H9 (cell line): ENCODE measurements at regions not wholly inside any gene's neighbourhood (a gene's known extent, or its start where the extent isn't known, plus 50 kb on each side); places are given as distances from the start of the nearest gene placed in this dataset.

Source experiments
- DNase-seq: peaks from one replicate; pipeline ENCODE4 v3.0.0-alpha.2; 2017
- H2AFZ ChIP-seq: one replicate; pipeline ENCODE4 v1.6.1; 2013; ENCODE audit warnings: mild to moderate bottlenecking, low read length, control low read depth, moderate library complexity
- H2AK5ac ChIP-seq: 2 replicates; pipeline ENCODE4 v1.6.1; 2013; ENCODE audit warnings: low read length, control low read depth, mixed read lengths; ENCODE audit not compliant: insufficient read length
- H2BK120ac ChIP-seq: one replicate; pipeline ENCODE4 v1.6.1; 2013; ENCODE audit warnings: low read depth, mild to moderate bottlenecking, low read length, control low read depth, inconsistent platforms; ENCODE audit not compliant: poor library complexity, severe bottlenecking
- H2BK12ac ChIP-seq: 2 replicates; pipeline ENCODE4 v1.6.1; 2013; ENCODE audit warnings: low read length, control low read depth, mixed read lengths, low read depth; ENCODE audit not compliant: insufficient read length
- H2BK15ac ChIP-seq: 2 replicates; pipeline ENCODE4 v1.6.1; 2013; ENCODE audit warnings: low read depth, low read length, control low read depth
- H2BK20ac ChIP-seq: one replicate; pipeline ENCODE4 v1.6.1; 2013; ENCODE audit warnings: low read depth, mild to moderate bottlenecking, low read length, control low read depth, inconsistent platforms; ENCODE audit not compliant: poor library complexity, severe bottlenecking
- H2BK5ac ChIP-seq: 2 replicates; pipeline ENCODE4 v1.6.1; 2013; ENCODE audit warnings: low read length, control low read depth, mixed read lengths; ENCODE audit not compliant: insufficient read length
- H3K14ac ChIP-seq: 2 replicates; pipeline ENCODE4 v1.6.1; 2013; ENCODE audit warnings: low read length, control low read depth; ENCODE audit not compliant: insufficient read depth
- H3K18ac ChIP-seq: 2 replicates; pipeline ENCODE4 v1.6.1; 2013; ENCODE audit warnings: low read depth, mild to moderate bottlenecking, mixed read lengths, low read length, control low read depth; ENCODE audit not compliant: insufficient read length
- H3K23ac ChIP-seq: 2 replicates; pipeline ENCODE4 v1.6.1; 2013; ENCODE audit warnings: low read length, control low read depth, mixed read lengths, low read depth; ENCODE audit not compliant: insufficient read length
- H3K23me2 ChIP-seq: 2 replicates; pipeline ENCODE4 v1.6.1; 2013; ENCODE audit warnings: low read depth, mild to moderate bottlenecking, mixed read lengths, low read length, control low read depth; ENCODE audit not compliant: insufficient read length, poor library complexity, severe bottlenecking
- H3K27ac ChIP-seq: 2 replicates; pipeline ENCODE4 v1.5.1; 2013; ENCODE audit warnings: low read length, control low read depth, mixed read lengths, low read depth; ENCODE audit not compliant: insufficient read length
- H3K27me3 ChIP-seq: 2 replicates; pipeline ENCODE4 v1.6.1; 2013; ENCODE audit warnings: low read length, control low read depth, inconsistent platforms; ENCODE audit not compliant: insufficient read depth
- H3K4ac ChIP-seq: 2 replicates; pipeline ENCODE4 v1.6.1; 2013; ENCODE audit warnings: low read depth, mild to moderate bottlenecking, control low read depth, inconsistent platforms, low read length, moderate library complexity
- H3K4me1 ChIP-seq: 2 replicates; pipeline ENCODE4 v1.6.1; 2013; ENCODE audit warnings: low read length, control low read depth, inconsistent platforms; ENCODE audit not compliant: insufficient read depth
- H3K4me2 ChIP-seq: 2 replicates; pipeline ENCODE4 v1.6.1; 2013; ENCODE audit warnings: low read length, control low read depth, mixed read lengths; ENCODE audit not compliant: insufficient read length, insufficient read depth
- H3K56ac ChIP-seq: 2 replicates; pipeline ENCODE4 v1.6.1; 2013; ENCODE audit warnings: low read depth, mild to moderate bottlenecking, mixed read lengths, low read length, control low read depth; ENCODE audit not compliant: insufficient read length
- H3K79me1 ChIP-seq: 2 replicates; pipeline ENCODE4 v1.6.1; 2013; ENCODE audit warnings: low read depth, mild to moderate bottlenecking, moderate library complexity, low read length, control low read depth, inconsistent platforms; ENCODE audit not compliant: insufficient read depth, poor library complexity, severe bottlenecking
- H3K79me2 ChIP-seq: 2 replicates; pipeline ENCODE4 v1.6.1; 2013; ENCODE audit warnings: low read length, control low read depth, inconsistent platforms; ENCODE audit not compliant: insufficient read depth
- H3K9ac ChIP-seq: 2 replicates; pipeline ENCODE4 v1.6.1; 2013; ENCODE audit warnings: low read length, control low read depth, mixed read lengths; ENCODE audit not compliant: insufficient read length; ENCODE audit errors: extremely low read depth
- H3K9me3 ChIP-seq: one replicate; pipeline ENCODE4 v1.6.1; 2013; ENCODE audit warnings: low read depth, low read length, inconsistent platforms; ENCODE audit not compliant: control insufficient read depth
- H3T11ph ChIP-seq: one replicate; pipeline ENCODE4 v1.6.1; 2013; ENCODE audit warnings: mild to moderate bottlenecking, low read length, control low read depth, inconsistent platforms
- H4K20me1 ChIP-seq: one replicate; pipeline ENCODE4 v1.6.1; 2013; ENCODE audit not compliant: control insufficient read depth, insufficient read length, insufficient read depth
- H4K5ac ChIP-seq: 2 replicates; pipeline ENCODE4 v1.6.1; 2013; ENCODE audit warnings: low read depth, mild to moderate bottlenecking, mixed read lengths, low read length, control low read depth; ENCODE audit not compliant: insufficient read length
- H4K8ac ChIP-seq: replicated peaks from 2 replicates; pipeline ENCODE4 v1.6.1; 2013; ENCODE audit warnings: low read length, control low read depth, mixed read lengths, low read depth; ENCODE audit not compliant: insufficient read length
- H4K91ac ChIP-seq: 2 replicates; pipeline ENCODE4 v1.6.1; 2013; ENCODE audit warnings: low read depth, mild to moderate bottlenecking, moderate library complexity, mixed read lengths, low read length, control low read depth; ENCODE audit not compliant: insufficient read length
- H3K27ac Mint-ChIP-seq, 3 experiments: 2 replicates in 2 of 3; 3 replicates in 1 of 3; pipeline ENCODE4 v1.8.0; 2020 to 2021; ENCODE audit warnings: mixed read lengths in 3 of 3, mild to moderate bottlenecking in 1 of 3, moderate library complexity in 1 of 3
- H3K27me3 Mint-ChIP-seq: 2 replicates; pipeline ENCODE4 v1.8.0; 2021; ENCODE audit warnings: low read depth, mild to moderate bottlenecking, moderate library complexity, mixed read lengths
- H3K36me3 Mint-ChIP-seq, 3 experiments: 2 replicates in 2 of 3; 3 replicates in 1 of 3; pipeline ENCODE4 v1.8.0; 2020 to 2021; ENCODE audit warnings: low read depth in 3 of 3, mixed read lengths in 3 of 3; ENCODE audit not compliant: insufficient read depth in 1 of 3
- H3K4me1 Mint-ChIP-seq, 2 experiments: 2 replicates each; pipeline ENCODE4 v1.8.0; 2020; ENCODE audit warnings: mixed read lengths in 2 of 2
- H3K4me3 Mint-ChIP-seq, 2 experiments: 2 replicates in 1 of 2; 3 replicates in 1 of 2; pipeline ENCODE4 v1.8.0; 2020 to 2021; ENCODE audit warnings: mild to moderate bottlenecking in 2 of 2, mixed read lengths in 2 of 2, moderate library complexity in 1 of 2
- H3K9me3 Mint-ChIP-seq, 2 experiments: 2 replicates in 1 of 2; 3 replicates in 1 of 2; pipeline ENCODE4 v1.8.0; 2020; ENCODE audit warnings: mild to moderate bottlenecking in 2 of 2, mixed read lengths in 2 of 2, moderate library complexity in 1 of 2
- WGBS: extraction: QIAGEN DNeasy Blood & Tissue Kit; methylation state at CpG from one replicate; pipeline ENCODE4 v1.1.7; 2013; ENCODE audit warnings: missing lambda C conversion rate, low lambda C conversion rate, mixed read lengths; ENCODE audit not compliant: insufficient read length; ENCODE audit errors: extremely low coverage; 5-methylcytosine and 5-hydroxymethylcytosine counted together
- TF ChIP-seq, protein P1 (sequence below): fragments of 200-600 bp; sonication (generic); conservative IDR thresholded peaks from 3 replicates; pipeline ENCODE4 v1.8.0; 2021; ENCODE audit warnings: antibody characterized with exemption, mild to moderate bottlenecking

DNA sequence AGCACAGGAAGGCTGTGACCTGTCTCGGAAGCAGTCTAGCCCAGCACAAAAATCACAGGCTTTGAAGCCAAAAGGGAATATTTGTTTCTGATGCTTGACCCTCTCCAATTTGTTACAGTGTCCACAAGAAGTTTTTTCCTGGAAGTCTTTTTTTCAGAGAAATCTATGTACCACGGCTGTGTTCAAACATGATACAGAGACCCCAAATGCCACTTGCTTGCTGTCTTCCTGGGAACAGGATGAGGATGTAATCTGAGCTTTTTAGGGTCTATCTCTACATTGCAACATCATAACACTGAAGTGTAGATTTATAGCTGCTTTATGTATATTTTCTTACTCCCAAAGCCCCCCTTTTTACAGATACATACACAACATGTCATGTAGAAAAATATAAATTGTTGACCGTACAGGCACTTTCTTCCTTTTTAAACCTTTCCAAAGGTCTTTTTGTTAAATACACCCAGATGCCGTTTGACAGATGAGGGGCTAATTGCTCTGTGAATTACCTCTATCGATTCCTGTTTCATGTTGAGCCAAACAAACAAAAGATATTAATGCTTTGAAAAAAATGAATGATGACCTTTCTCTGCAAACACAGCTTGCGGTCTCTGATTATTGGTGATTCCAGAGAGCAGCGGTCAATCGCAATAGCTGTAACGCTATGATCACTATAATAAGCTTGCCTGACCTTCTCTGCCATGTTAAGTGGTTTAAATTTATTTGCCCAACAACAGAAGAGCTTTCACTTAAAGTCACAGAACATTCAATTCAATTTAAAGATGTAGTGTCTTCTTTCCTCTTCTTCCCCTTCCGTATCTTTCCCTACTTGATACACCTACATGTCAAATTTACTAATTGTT, 875.9 kb upstream of the NR2F2 start:
- no peaks in the 10 kb centered on the region for H3K9me3 Mint-ChIP-seq
- Histone ChIP-seq H2BK15ac (no peak overlapping the region), H3K9ac (no peak overlapping the region), H3K23ac (no peak overlapping the region), H3K4ac (no peak overlapping the region), H2BK120ac (no peak overlapping the region), H3K4me2 (no peak overlapping the region), H3K18ac (no peak overlapping the region), H4K5ac (no peak overlapping the region), H3K27me3 (no peaks in the 10 kb centered on the region), H3K27ac (no peak overlapping the region), H3T11ph (no peak overlapping the region), H3K56ac (no peak overlapping the region), H4K20me1 (no peaks in the 10 kb centered on the region), H2BK20ac (no peak overlapping the region), H3K23me2 (no peaks in the 10 kb centered on the region), H3K14ac (no peak overlapping the region), H3K9me3 (no peaks in the 10 kb centered on the region), H4K91ac (no peak overlapping the region), H3K4me1 (peaks cover 3% of the 10 kb centered on the region; the same call in 1 of the 2 replicates), H2AK5ac (no peak overlapping the region), H2AFZ (no peak overlapping the region), H2BK5ac (no peak overlapping the region), H3K79me2 (no peaks in the 10 kb centered on the region), H4K8ac (no peak overlapping the region), H3K79me1 (no peaks in the 10 kb centered on the region), H2BK12ac (no peak overlapping the region)
- no peaks in the 10 kb centered on the region for H3K36me3 Mint-ChIP-seq
- H3K27me3 Mint-ChIP-seq = no peaks in the 10 kb centered on the region
- TF ChIP-seq, protein P1, sequence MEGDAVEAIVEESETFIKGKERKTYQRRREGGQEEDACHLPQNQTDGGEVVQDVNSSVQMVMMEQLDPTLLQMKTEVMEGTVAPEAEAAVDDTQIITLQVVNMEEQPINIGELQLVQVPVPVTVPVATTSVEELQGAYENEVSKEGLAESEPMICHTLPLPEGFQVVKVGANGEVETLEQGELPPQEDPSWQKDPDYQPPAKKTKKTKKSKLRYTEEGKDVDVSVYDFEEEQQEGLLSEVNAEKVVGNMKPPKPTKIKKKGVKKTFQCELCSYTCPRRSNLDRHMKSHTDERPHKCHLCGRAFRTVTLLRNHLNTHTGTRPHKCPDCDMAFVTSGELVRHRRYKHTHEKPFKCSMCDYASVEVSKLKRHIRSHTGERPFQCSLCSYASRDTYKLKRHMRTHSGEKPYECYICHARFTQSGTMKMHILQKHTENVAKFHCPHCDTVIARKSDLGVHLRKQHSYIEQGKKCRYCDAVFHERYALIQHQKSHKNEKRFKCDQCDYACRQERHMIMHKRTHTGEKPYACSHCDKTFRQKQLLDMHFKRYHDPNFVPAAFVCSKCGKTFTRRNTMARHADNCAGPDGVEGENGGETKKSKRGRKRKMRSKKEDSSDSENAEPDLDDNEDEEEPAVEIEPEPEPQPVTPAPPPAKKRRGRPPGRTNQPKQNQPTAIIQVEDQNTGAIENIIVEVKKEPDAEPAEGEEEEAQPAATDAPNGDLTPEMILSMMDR = no peak
- peaks cover 8 to 13% of the 10 kb centered on the region in 2 experiments for H3K4me1 Mint-ChIP-seq
- DNase-seq = no peak
- no peak overlapping the region for H3K4me3 Mint-ChIP-seq
- no CpG with 5 or more reads among the region's 10 CpGs for WGBS
- no peak overlapping the region for H3K27ac Mint-ChIP-seq
